HG03045 (cell line): ENCODE measurements at regions not wholly inside any gene's neighbourhood (a gene's known extent, or its start where the extent isn't known, plus 50 kb on each side); places are given as distances from the start of the nearest gene placed in this dataset.

ENCODE experiments used
- ATAC-seq: cut with Tn5 transposase; IDR thresholded peaks from one replicate; pipeline ENCODE4 v1.9.1; 2021; ENCODE audit warnings: mild to moderate bottlenecking, moderate library complexity; ENCODE audit not compliant: unreplicated experiment

GRCh38 chr9:84170521-84171141 is 169.9 kb downstream of the SLC28A3 start:
- no peak for ATAC-seq

- ATAC-seq = no peak
Measured at GRCh38 chr9:84173961-84174360, 166.6 kb downstream of the SLC28A3 start.

GRCh38 chr9:84174486-84174885 is 166.1 kb downstream of the SLC28A3 start:
- no peak for ATAC-seq

GRCh38 chr9:84177407-84177806 is 163.2 kb downstream of the SLC28A3 start:
- ATAC-seq = no peak

- no peak for ATAC-seq
Measured at GRCh38 chr9:84179531-84179930, 161.0 kb downstream of the SLC28A3 start.

GRCh38 chr9:84187090-84187489 is 153.5 kb downstream of the SLC28A3 start:
- ATAC-seq = no peak

- no peak for ATAC-seq
Measured at GRCh38 chr9:84189904-84190303, 150.7 kb downstream of the SLC28A3 start.

GRCh38 chr9:84190411-84190810 is 150.1 kb downstream of the SLC28A3 start:
- no peak for ATAC-seq

- no peak for ATAC-seq
Measured at GRCh38 chr9:84206801-84207370, 133.7 kb downstream of the SLC28A3 start.

GRCh38 chr9:84207491-84207951 is 133.0 kb downstream of the SLC28A3 start:
- no peak for ATAC-seq

GRCh38 chr9:84212246-84212645 is 128.3 kb downstream of the SLC28A3 start:
- ATAC-seq = no peak

GRCh38 chr9:84212982-84213381 is 127.6 kb downstream of the SLC28A3 start:
- no peak for ATAC-seq

GRCh38 chr9:84216151-84216550 is 124.4 kb downstream of the SLC28A3 start:
- no peak for ATAC-seq

- no peak for ATAC-seq
Measured at GRCh38 chr9:84218322-84218721, 122.2 kb downstream of the SLC28A3 start.

- ATAC-seq = no peak
Measured at GRCh38 chr9:84224246-84224645, 116.3 kb downstream of the SLC28A3 start.
